AG08396 (cell line): ENCODE measurements at regions not wholly inside any gene's neighbourhood (a gene's known extent, or its start where the extent isn't known, plus 50 kb on each side); places are given as distances from the start of the nearest gene placed in this dataset.
"Not testable (repeated sequence)": the region's sequence is repeated elsewhere in the genome, so short reads cannot be mapped to it uniquely, and the experiment has no call there.

Source experiments
- DNase-seq: peaks from one replicate; pipeline ENCODE4 v3.0.0; 2012; ENCODE audit warnings: low spot score, mixed read lengths

DNA sequence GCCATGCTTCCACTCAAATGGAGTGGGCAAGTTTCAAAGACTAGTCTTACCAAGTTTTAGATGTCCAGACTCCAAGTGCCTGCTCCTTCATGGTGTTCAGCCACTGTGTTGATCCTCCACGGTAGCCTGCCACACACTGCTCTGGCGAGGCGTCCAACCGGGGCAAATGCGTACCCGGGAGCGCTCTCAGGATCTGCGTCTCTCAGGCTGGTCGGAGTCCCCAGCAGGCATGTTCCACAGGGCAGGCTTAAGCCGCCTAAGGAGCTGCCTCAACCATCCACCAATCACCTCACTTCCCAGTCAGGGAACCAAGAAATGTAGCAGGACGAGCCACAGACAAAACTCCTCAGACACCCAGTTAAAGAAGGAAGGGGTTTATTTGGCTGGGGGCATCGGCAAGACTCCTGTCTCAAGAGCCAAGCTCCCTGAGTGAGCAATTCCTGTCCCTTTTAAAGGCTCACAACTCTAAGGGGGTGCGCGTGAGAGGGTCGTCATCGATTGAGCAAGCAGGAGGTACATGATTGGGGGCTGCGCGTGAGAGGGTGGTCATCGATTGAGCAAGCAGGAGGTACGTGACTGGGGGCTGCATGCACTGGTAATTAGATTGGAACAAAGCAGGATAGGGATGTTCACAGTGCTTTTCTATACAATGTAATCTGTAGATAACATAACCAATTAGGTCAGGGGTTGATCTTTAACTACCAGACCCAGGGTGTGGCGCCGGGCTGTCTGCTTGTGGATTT, 816.2 kb downstream of the TRIB2 start:
- DNase-seq, result not testable (repeated sequence)

- DNase-seq, result no peak
Observed at GRCh38 chr2:13533524-13533922, 816.8 kb downstream of the TRIB2 start.

DNA sequence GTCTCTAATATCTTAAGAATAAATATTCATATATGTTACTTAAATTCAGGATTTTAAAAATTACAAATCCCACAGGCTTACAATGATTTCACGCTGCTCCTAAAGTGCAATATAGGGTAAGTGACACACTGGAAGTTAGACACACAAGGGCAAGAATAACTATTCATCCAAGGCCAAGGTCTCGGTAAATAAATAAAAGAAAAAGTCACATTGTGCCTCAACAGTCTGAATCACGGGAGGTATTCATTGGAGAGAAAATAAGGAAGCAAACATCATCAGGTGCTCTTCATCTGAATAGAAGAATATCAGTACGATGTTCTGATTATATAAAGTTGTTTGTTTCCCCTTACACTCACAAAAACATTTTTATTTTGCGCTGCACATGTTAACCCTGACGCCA, 820.2 kb downstream of the TRIB2 start:
- DNase-seq, result no peak

DNA sequence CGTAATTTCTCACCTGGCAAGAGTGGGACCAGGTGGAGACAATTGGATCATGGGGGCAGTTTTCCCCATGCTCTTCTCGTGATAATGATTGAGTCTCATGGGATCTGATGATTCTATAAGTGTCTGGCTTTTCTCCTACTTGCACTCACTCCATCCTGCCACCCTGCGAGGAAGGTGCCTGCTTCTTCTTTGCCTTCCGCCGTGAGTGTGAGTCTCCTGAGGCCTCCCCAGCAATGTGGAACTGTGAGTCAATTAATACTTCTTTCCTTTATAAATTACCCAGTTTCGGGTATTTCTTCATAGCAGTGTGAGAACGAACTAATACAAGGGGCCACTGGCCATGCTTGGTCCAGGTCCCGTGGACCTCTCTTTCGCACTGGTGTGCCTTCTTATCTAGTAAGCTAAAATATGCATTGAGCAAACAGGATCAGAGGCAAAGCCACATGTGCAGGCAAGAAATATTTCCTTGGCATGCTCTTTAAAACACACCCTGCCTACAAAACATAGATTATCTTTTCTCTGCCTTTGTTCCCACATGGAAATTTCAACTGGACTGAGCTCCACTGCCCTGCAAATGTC, 821.1 kb downstream of the TRIB2 start:
- DNase-seq, result no peak

DNA sequence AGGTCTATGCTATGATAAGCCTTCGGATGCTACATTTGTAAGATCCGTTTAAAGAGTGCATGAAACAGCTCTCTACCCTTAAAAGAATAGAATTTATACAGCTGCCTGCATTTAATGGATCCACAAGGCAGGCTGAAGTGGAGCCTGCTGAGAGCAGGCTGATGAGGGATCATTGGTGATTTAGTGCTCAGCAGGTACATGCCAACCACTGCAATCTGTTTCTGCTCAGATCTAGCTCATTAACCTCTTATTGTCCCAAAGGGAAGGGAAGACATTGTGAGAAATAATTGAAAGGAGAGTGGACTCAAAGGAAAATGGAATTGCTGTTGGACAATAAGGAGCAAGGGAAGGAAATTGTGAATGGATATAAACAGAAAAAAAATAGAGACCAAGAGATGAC, 822.6 kb downstream of the TRIB2 start:
- DNase-seq, result no peak

GRCh38 chr2:13542061-13542460, 825.3 kb downstream of the TRIB2 start:
- DNase-seq, result no peak

DNA sequence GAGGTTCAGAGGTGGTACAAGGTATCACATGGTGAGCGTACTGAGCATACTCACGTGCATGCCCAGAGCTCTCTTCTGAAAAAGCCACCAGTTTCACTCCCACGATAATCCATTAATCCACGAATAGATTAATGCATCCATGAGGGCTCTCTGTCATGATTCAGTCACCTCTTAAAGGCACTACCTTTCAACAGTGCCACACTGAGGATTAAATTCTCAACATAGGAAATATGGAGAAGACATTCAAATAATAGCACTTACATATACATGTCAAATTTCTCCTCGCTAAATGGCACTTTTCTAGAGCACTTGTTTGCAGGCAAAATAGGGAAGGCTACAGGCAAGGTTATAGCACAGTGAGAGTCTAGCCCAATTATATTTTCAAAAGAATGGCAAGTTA, 825.9 kb downstream of the TRIB2 start:
- DNase-seq, result no peak

- DNase-seq, result no peak
Observed at GRCh38 chr2:13543550-13543949, 826.8 kb downstream of the TRIB2 start.

DNA sequence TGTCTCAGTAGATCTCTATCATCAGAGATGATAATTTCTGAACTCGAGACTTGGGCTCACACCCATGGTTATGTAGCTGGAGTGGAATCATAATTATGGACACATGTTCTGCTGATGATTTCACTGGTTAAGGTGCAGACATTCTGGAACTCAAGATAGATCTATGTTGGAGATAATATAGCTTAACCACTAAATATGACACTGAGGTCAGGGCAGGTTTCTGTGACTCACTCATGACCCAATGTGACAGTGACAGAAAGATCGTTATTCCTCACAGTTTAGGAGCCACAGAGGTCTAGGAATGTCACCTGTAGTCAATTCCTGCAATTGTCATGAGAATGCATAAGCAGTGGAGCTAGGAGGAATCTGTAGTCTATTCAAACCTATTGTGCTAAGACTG, 828.6 kb downstream of the TRIB2 start:
- no peak for DNase-seq

GRCh38 chr2:13546131-13546530, 829.4 kb downstream of the TRIB2 start:
- DNase-seq, result no peak

DNA sequence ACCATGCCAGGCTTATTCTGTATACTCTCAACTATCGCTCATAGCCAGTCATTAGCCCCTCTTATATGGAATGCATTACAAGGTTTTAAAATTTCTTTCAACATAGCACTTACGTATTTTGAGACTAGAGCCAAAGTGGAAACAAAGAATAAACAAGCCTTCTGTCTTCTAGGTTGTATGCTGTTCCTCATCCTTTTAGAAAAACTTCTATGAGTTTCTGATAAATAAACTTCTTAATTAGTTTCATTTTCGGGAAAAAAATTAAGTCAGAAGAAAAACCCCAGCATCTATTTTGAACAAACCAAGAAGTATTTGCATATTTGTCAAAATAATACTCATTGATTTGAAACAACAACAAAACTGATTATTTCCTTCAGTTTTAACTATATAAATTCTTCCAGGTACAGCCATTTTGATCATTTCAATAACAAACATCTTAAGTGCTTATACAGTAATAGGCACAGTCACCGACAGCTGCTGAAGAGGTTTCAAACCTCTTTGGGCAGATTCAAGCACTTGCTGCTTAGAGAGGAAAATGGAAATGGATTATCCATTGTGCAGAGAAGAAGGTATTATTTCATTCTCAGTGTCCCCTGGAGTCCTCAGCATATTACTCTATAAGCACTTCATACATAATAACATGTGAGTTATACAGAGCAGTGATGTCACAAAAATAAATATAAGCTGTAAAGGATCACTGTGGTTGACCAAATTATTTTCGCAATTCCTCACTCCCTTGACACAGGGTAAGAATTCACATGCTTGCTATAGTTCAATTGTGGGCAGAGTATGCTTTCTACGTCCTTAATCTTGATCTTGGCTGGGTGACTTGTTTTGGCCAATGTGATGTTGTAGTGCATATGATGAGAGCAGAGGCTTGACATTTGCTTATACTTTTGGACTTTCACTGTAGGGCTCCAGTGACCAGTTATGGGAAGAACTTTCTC, 833.8 kb downstream of the TRIB2 start:
- no peak for DNase-seq

DNA sequence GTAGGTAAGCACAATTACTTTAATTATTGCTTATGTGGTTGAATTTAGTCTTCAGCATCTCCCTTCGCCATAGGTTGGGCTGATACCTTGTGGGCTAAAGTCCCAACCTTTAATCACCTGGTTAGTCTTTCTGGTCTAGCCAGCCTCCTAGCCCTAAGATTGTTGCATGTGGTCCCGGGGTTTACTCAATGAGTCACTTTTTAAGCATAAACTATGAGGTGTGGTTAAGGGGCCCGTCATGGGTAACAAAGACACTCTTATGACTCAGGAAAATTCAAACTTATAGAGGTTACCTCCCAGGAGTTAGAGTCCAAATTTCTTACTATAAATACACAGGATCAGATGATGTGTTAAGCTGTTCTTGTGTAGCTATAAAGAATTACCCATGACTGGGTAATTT, 841.6 kb downstream of the TRIB2 start:
- DNase-seq, result no peak

DNA sequence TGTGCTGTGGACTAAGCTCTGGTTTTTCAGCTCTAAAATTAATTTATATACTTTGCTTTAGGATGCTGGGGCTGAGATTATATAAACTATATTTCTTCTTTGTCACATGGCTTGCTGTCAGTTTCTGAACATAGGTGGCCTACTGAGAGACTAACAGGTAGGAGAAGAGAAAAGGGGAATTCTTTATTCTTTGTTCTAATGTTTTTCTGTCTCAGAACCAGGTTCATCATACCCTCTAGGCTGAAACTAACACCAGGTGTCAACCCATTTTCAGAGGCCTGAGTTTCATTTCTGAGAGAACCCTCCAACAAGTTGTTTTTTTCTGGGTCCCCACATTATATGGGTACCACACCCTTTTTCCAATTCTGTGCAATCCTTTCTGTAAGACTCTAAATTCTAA, 843.6 kb downstream of the TRIB2 start:
- DNase-seq, result no peak

DNA sequence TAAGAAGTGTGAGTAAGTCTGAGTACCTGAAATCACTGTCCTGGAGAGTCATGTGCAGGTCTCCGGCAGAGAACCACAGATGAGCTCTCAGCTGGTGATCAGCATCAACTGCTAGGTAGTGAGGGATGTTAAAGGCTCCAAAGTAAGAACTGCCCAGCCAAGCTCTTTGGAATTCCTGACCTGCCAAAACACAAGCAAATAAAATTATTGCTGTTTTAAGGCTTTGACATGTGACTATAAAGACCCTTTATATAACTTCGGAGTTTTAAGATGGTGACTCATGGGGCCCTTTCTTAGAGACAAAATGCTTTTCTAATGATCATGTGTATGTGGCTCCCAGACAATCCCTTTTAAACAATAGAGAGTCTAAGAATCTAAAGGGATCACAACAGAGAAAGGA, 855.7 kb downstream of the TRIB2 start:
- DNase-seq, result no peak

DNA sequence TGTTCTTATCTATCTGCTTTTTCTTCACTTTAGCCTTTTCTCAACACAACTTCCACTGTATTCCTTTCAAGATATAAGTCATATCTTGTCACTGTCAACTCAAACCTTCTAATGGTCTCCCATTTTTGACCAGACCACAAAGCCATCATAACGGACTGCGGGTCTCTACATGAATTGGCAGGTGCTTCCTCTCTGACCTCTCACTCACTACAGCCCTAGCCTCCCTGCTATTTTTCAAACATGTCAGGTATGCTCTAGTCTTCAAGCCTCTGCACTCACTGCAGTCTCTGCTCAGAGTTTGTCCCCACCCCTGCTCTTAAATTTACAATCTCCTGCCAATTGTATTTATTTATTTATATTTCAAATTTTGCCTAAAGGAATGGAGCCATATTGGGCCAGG, 858.1 kb downstream of the TRIB2 start:
- no peak for DNase-seq

GRCh38 chr2:13576406-13577036, 859.8 kb downstream of the TRIB2 start:
- no peak for DNase-seq

DNA sequence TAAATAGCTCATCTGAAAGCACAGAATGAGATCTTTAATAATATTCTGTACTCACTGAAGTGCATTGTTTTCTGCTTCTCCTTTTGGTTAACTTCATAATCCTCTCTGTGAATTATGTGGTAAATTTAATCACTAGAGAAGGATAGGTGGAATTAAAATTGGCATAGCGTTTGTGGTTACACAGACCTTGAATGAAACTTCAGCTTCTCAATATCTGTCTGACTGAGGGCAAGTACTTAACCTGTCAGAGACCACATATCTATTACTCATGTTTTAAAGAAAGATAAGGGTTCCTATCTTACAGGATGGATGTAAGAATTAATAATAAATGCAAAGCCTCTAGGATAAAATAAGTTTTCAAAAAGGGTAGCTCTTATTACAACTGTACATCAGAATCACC, 861.8 kb downstream of the TRIB2 start:
- no peak for DNase-seq

DNA sequence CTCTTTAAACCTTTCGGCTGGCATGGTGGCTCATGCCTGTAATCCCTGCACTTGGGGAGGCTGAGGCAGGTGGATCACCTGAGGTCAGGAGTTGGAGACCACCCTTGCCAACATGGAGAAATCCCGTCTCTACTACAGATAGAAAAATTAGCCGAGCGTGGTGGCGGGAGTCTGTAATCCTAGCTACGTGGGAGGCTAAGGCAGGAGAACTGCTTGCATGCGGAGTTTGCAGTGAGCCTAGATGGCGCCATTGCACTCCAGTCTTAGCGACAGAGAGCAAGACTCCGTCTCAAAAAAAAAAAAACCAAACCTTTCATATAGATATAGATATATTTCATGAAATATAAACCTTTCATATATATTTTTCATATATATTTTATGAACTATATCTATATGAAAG, 864.7 kb downstream of the TRIB2 start:
- no peak for DNase-seq

DNA sequence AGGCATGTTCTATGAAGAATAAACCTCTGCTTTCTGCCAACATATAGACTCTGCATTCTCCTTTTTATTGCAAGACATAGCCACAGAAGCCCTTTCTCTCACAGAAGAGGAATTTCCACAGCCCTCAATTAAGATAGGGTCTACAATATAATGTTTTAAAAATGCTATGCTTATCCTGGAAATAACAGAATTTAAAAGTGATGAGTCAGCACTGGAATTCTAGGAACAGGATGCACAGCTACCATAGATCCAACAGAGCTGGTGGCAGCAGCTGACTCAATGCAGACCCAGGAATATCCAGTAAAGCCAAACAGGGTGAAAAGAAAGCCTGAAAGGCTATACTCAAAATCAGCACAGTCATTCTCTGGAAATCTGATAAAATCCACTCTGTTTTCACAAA, 866.9 kb downstream of the TRIB2 start:
- no peak for DNase-seq

DNA sequence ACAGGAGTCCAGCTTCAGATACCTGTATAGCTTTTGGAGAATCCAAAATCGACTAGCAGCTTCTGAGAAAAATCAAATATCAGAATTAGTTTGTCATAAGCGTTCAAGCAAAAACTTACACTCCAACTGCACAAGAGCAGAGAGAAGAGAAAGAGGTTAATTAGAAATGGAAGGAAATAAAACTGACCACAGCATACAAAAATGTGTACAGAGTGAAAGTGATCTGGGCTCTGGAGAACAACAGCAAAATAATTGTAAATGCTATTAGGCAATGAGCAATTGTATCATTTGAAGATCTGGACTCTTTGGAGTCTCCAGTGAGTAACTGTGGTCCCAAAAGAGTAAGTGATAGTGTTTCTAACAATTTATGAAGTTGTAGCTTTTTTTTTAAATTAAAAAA, 867.3 kb downstream of the TRIB2 start:
- no peak for DNase-seq

- no peak for DNase-seq
Observed at GRCh38 chr2:13585732-13586131, 869.0 kb downstream of the TRIB2 start.

DNA sequence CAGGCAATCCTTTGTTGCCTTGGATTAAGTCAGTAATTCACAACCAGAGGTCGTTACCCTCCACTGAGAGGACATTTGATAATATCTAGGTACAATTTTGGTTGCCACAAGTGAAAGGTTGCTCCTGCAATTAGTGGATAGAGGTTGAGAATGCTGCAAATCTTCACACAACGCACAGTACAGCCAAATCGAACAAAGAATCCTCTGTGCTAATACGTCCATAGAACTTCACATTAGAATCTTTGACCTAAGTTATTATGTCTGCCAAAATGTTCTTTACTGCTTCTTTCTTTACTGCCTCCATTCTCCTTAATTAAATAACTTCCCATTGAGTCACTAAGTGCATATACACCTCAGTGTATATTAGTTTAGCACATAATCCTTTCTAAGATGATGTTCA, 879.5 kb downstream of the TRIB2 start:
- no peak for DNase-seq

- no peak for DNase-seq
Observed at GRCh38 chr2:13597176-13597575, 880.4 kb downstream of the TRIB2 start.
